ENCODE measurements at regions not wholly inside any gene's neighbourhood (a gene's known extent, or its start where the extent isn't known, plus 50 kb on each side); places are given as distances from the start of the nearest gene placed in this dataset.

GRCh38 chr10:88057720-88058119 lies 194.3 kb downstream of the PTEN start:
- no peak overlapping the region for H3K27ac ChIP-seq

GRCh38 chr10:88058750-88059149 lies 195.3 kb downstream of the PTEN start:
- no peak overlapping the region for H3K4me3 ChIP-seq

More at GRCh38 chr10:88057720-88058119, 194.3 kb downstream of the PTEN start:
- H3K4me3 ChIP-seq, result no peak overlapping the region

GRCh38 chr10:88059190-88059589 lies 195.8 kb downstream of the PTEN start:
- no peak overlapping the region for H3K27ac ChIP-seq
- no peak overlapping the region for H3K4me3 ChIP-seq

More at GRCh38 chr10:88058750-88059149, 195.3 kb downstream of the PTEN start:
- H3K27ac ChIP-seq, result no peak overlapping the region

GRCh38 chr10:88060762-88061161 lies 197.3 kb downstream of the PTEN start:
- Histone ChIP-seq H3K27ac (no peak overlapping the region), H3K4me3 (no peak overlapping the region)

- H3K4me3 ChIP-seq, result no peak overlapping the region
- H3K27ac ChIP-seq, result peak overlapping the region in 10 of 21 experiments; percentile 4 to 76 (median 23)
Observed at GRCh38 chr10:88062385-88062784, 199.0 kb downstream of the PTEN start.

- no peak overlapping the region for H3K4me3 ChIP-seq
- peak overlapping the region in 10 of 21 experiments; percentile 4 to 76 (median 23) for H3K27ac ChIP-seq
Observed at GRCh38 chr10:88062798-88063472, 199.5 kb downstream of the PTEN start.

- Histone ChIP-seq H3K27ac (peak overlapping the region in 5 of 21 experiments; percentile 6 to 76 (median 34)), H3K4me3 (no peak overlapping the region)
Observed at GRCh38 chr10:88063861-88064557, 200.6 kb downstream of the PTEN start.

GRCh38 chr10:88064608-88065382 lies 201.4 kb downstream of the PTEN start:
- Histone ChIP-seq H3K4me3 (no peak overlapping the region), H3K27ac (peak overlapping the region in 9 of 21 experiments; percentile 6 to 76 (median 35))

- H3K27ac ChIP-seq, result peak overlapping the region in 9 of 21 experiments; percentile 6 to 59 (median 35)
- no peak overlapping the region for H3K4me3 ChIP-seq
Observed at GRCh38 chr10:88065383-88066049, 202.1 kb downstream of the PTEN start.

GRCh38 chr10:88066319-88066718 lies 202.9 kb downstream of the PTEN start:
- Histone ChIP-seq H3K27ac (peak overlapping the region in 8 of 21 experiments; percentile 7 to 59 (median 34)), H3K4me3 (no peak overlapping the region)

- H3K27ac ChIP-seq, result peak overlapping the region in 7 of 21 experiments; percentile 14 to 59 (median 35)
- no peak overlapping the region for H3K4me3 ChIP-seq
Observed at GRCh38 chr10:88066876-88067275, 203.5 kb downstream of the PTEN start.

GRCh38 chr10:88067737-88068136 lies 204.3 kb downstream of the PTEN start:
- Histone ChIP-seq H3K4me3 (no peak overlapping the region), H3K27ac (peak overlapping the region in 4 of 21 experiments; percentile 24 to 37 (median 32))

- H3K27ac ChIP-seq, result no peak overlapping the region
Observed at GRCh38 chr10:88069338-88069737, 205.9 kb downstream of the PTEN start.

GRCh38 chr10:88070080-88070880 lies 206.9 kb downstream of the PTEN start:
- Histone ChIP-seq H3K4me3 (no peak overlapping the region), H3K27ac (no peak overlapping the region)

More at GRCh38 chr10:88069338-88069737, 205.9 kb downstream of the PTEN start:
- no peak overlapping the region for H3K4me3 ChIP-seq

GRCh38 chr10:88071879-88072278 lies 208.5 kb downstream of the PTEN start:
- peak overlapping the region in 2 of 21 experiments; percentile 20 to 42 for H3K27ac ChIP-seq

GRCh38 chr10:88073682-88074081 lies 210.3 kb downstream of the PTEN start:
- H3K27ac ChIP-seq, result no peak overlapping the region

More at GRCh38 chr10:88071879-88072278, 208.5 kb downstream of the PTEN start:
- no peak overlapping the region for H3K4me3 ChIP-seq

GRCh38 chr10:88074971-88075370 lies 211.5 kb downstream of the PTEN start:
- Histone ChIP-seq H3K27ac (no peak overlapping the region), H3K4me3 (no peak overlapping the region)

More at GRCh38 chr10:88073682-88074081, 210.3 kb downstream of the PTEN start:
- H3K4me3 ChIP-seq, result no peak overlapping the region

GRCh38 chr10:88076027-88076880 lies 212.8 kb downstream of the PTEN start:
- no peak overlapping the region for H3K27ac ChIP-seq
- no peak overlapping the region for H3K4me3 ChIP-seq
